ENCODE measurements at regions not wholly inside any gene's neighbourhood (a gene's known extent, or its start where the extent isn't known, plus 50 kb on each side); places are given as distances from the start of the nearest gene placed in this dataset.

GRCh38 chr15:66628976-66629723 is 63.4 kb upstream of the LCTL start:
- Mint-ChIP-seq H3K4me3 (no peak overlapping the region), H3K27ac (peak overlapping the region; percentile 66)
- TF ChIP-seq, protein P1, sequence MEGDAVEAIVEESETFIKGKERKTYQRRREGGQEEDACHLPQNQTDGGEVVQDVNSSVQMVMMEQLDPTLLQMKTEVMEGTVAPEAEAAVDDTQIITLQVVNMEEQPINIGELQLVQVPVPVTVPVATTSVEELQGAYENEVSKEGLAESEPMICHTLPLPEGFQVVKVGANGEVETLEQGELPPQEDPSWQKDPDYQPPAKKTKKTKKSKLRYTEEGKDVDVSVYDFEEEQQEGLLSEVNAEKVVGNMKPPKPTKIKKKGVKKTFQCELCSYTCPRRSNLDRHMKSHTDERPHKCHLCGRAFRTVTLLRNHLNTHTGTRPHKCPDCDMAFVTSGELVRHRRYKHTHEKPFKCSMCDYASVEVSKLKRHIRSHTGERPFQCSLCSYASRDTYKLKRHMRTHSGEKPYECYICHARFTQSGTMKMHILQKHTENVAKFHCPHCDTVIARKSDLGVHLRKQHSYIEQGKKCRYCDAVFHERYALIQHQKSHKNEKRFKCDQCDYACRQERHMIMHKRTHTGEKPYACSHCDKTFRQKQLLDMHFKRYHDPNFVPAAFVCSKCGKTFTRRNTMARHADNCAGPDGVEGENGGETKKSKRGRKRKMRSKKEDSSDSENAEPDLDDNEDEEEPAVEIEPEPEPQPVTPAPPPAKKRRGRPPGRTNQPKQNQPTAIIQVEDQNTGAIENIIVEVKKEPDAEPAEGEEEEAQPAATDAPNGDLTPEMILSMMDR (IDR thresholded peaks at IDR 0.05; ENCODE audit: unreplicated experiment): no peak

GRCh38 chr15:66629817-66630576 is 64.2 kb upstream of the LCTL start:
- no peaks in the 10 kb centered on the region for H3K27me3 Mint-ChIP-seq (ENCODE audit: low read depth)
- H3K36me3 Mint-ChIP-seq: no peaks in the 10 kb centered on the region
- TF ChIP-seq, protein P1 (IDR thresholded peaks at IDR 0.05; ENCODE audit: unreplicated experiment): no peak
- peak overlapping the region; percentile 99 for H3K27ac Mint-ChIP-seq
- no peak overlapping the region for H3K4me3 Mint-ChIP-seq
- H3K9me3 Mint-ChIP-seq: no peaks in the 10 kb centered on the region
- peaks cover 66% of the 10 kb centered on the region for H3K4me1 Mint-ChIP-seq
- no peak for DNase-seq (ENCODE audit: low spot score in 2 of 2, unreplicated experiment in 2 of 2)

More at GRCh38 chr15:66628976-66629723, 63.4 kb upstream of the LCTL start:
- Mint-ChIP-seq H3K36me3 (no peaks in the 10 kb centered on the region), H3K27me3 (ENCODE audit: low read depth) (no peaks in the 10 kb centered on the region), H3K4me1 (peaks cover 60% of the 10 kb centered on the region), H3K9me3 (no peaks in the 10 kb centered on the region)
- DNase-seq (ENCODE audit: low spot score in 2 of 2, unreplicated experiment in 2 of 2): no peak

DNA sequence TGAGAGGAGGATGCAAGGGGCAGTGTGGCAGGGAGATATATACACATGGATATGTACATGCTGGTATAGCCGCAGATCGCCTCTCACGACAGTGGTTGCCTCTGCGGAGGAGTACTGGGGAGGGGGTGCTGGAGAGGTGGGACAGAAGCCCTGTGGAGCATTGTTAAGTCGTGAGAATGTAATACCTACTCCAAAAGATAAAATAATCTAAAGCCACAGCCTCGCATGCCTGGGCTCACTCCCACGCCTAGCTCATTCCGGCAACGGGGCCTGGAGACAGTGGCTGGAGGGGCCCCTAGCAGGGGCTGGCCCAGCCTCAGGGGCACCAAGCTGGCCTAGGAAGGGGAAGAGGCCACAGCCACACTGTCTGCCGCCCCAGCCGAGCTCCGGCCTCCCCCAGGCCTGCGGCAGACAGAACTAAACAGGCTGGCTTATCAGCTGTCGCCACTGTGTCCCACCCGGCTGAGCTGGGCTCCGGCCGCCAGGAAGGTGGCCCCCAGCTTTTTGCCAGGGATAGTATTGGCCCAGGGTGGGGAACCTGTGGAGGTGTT is 65.1 kb upstream of the LCTL start:
- TF ChIP-seq, protein P1 (IDR thresholded peaks at IDR 0.05; ENCODE audit: unreplicated experiment): no peak
- no peaks in the 10 kb centered on the region for H3K36me3 Mint-ChIP-seq
- peak overlapping the region; percentile 99 for H3K27ac Mint-ChIP-seq
- no peaks in the 10 kb centered on the region for H3K27me3 Mint-ChIP-seq (ENCODE audit: low read depth)
- H3K9me3 Mint-ChIP-seq: no peaks in the 10 kb centered on the region
- H3K4me1 Mint-ChIP-seq: peaks cover 69% of the 10 kb centered on the region
- H3K4me3 Mint-ChIP-seq: no peak overlapping the region
- no peak for DNase-seq (ENCODE audit: low spot score in 2 of 2, unreplicated experiment in 2 of 2)

DNA sequence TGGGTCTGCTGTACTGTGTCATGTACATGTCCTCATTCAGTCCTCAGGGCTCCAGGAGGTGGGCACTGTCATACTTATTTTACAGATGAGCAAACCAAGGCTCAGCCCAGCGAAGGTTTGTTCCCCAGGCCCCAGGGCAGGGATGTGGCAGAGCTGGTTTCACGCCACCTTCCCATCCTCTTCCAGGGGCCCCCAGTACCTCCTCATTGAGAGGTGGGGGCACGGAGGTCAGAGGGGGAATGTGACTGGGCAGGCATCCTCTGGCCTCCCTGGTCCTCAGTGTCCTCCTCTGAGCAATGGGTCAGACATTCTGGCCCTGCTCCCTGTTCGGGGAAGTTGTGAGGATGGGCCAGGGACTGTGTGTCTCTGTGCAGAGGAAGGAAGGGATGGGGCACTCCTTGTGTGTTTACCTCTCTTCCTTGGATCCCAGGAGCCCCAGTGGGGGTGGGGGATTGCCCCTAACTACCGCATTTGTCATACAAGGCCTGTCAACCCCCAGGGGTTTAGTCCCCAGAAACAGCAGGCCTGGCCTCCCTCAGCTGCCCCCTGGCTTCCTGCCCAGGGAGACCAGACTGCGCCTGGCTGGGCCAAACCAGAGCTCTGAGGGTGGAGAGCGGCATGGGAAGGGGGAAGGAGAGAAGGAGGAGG is 65.9 kb upstream of the LCTL start:
- H3K27me3 Mint-ChIP-seq (ENCODE audit: low read depth): no peaks in the 10 kb centered on the region
- H3K9me3 Mint-ChIP-seq: no peaks in the 10 kb centered on the region
- no peak for DNase-seq (ENCODE audit: low spot score in 2 of 2, unreplicated experiment in 2 of 2)
- H3K4me1 Mint-ChIP-seq: peaks cover 71% of the 10 kb centered on the region
- TF ChIP-seq, protein P1 (IDR thresholded peaks at IDR 0.05; ENCODE audit: unreplicated experiment): no peak
- H3K27ac Mint-ChIP-seq: peak overlapping the region; percentile 92
- H3K36me3 Mint-ChIP-seq: no peaks in the 10 kb centered on the region
- no peak overlapping the region for H3K4me3 Mint-ChIP-seq

- H3K27me3 Mint-ChIP-seq (ENCODE audit: low read depth): no peaks in the 10 kb centered on the region
- H3K9me3 Mint-ChIP-seq: no peaks in the 10 kb centered on the region
- peaks cover 70% of the 10 kb centered on the region for H3K4me1 Mint-ChIP-seq
- TF ChIP-seq, protein P1 (IDR thresholded peaks at IDR 0.05; ENCODE audit: unreplicated experiment): no peak
- H3K4me3 Mint-ChIP-seq: no peak overlapping the region
- peak overlapping the region; percentile 92 for H3K27ac Mint-ChIP-seq
- no peaks in the 10 kb centered on the region for H3K36me3 Mint-ChIP-seq
- no peak for DNase-seq (ENCODE audit: low spot score in 2 of 2, unreplicated experiment in 2 of 2)
These were observed 67.5 kb upstream of the LCTL start for GRCh38 chr15:66633041-66633937.

Measured in mesothelial cell of epicardium (in vitro differentiated cells).